ENCODE measurements at regions not wholly inside any gene's neighbourhood (a gene's known extent, or its start where the extent isn't known, plus 50 kb on each side); places are given as distances from the start of the nearest gene placed in this dataset.

GRCh38 chr9:12461763-12462460 lies 231.3 kb upstream of the TYRP1 start:
- DNase-seq, result no peak

GRCh38 chr9:12462861-12463260 lies 230.3 kb upstream of the TYRP1 start:
- no peak for DNase-seq

DNA sequence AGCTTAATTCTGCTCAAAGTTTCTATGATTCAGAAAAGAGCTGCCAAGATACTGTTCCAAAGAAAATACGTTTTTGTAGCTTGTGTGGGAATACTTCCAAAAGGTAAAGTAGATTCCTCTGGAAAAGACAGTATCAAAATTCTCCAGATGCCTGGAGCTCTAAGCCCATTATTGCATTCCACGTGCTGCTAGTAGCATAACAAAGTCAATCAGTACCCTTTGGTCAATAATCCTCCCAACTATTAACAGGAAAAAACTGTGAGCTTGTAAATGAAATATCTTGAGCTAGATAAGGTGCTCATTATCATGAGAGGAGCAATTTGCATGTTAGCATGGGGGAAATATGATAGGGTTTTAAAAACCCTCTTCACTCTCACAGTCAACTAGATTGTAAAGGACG lies 229.5 kb upstream of the TYRP1 start:
- DNase-seq, result no peak

GRCh38 chr9:12464400-12464799 lies 228.8 kb upstream of the TYRP1 start:
- DNase-seq, result no peak

DNA sequence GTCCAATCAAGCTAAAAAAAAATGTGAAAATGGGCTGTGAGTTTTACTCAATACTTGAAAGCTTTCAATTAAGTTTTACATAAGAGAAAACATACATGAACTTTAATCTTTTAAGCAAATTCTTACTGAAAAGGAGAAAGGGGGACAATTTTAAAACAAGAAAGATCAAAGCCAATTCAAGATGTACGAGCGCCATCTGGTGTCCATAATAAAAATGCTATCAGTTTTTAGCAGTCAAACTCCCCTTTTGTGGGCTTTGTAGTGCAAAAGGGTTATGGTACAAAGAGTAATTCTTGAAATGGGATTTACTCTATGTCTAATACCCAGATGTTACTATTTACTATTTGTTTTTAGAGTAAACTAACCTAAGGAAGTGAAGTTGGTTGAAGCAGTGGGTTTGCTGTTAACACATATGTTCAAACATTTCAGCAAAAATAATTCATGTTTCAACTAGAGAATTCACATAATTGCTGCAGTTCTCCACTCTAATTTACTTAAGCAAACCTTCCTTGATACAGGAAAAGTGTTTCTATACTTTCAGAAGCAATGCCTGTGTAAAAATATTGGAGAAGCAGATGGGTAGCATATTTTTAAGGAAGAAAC lies 228.2 kb upstream of the TYRP1 start:
- DNase-seq, result no peak

DNA sequence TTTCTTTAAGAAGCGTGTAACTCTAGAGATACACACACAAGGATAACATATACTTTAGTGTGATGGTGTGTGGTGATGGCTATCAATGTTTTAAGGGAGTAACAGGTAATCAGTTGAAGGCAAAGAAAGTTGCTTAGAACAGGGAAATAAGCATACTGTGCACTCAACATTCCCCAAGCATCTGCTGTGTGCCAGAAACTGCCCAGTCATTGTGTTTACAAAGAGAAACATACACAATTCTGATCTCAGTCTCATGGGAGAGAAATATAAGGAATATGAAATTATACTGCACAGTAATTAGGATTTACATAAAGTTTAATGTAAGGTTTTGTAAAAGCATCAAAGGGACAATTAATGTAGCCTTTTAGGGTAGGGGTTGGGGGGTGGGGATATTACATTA lies 224.1 kb upstream of the TYRP1 start:
- DNase-seq, result no peak

GRCh38 chr9:12494411-12494810 lies 198.8 kb upstream of the TYRP1 start:
- no peak for DNase-seq

DNA sequence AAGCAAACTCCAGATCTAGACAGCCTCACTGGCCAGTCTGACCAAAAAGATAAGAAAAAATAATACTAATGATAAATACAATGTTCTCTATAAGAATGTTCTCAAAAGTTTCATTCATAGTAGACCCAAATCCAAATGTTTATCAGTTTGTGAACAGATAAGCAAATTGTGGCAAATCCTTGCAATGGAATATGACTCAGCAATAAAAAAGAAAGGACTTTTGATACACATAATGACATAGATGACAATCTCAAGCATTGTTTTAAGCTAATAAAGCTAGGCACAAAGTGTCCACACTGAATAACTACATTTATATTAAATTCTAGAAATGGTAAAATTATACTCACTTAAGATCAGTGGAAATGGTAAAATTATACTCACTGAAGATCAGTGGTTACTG lies 195.4 kb upstream of the TYRP1 start:
- DNase-seq, result no peak

DNA sequence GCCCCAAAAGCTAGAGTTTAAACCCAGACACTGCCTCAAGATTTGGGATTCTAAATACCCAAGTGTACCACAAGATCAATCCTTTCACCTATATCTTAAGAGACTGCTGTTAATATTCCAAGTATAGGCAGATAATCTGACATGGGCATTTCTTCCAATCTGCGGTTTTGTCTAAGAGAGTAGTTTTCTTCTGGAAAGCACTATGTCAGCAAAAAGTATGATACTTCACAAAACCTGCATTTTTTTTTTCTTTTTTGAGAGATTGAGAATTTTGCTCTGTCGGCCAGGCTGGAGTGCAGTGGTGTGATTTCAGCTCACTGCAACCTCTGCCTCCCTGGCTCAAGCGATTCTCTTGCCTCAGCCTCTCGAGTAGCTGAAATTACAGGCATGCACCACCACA lies 190.7 kb upstream of the TYRP1 start:
- DNase-seq, result no peak

DNA sequence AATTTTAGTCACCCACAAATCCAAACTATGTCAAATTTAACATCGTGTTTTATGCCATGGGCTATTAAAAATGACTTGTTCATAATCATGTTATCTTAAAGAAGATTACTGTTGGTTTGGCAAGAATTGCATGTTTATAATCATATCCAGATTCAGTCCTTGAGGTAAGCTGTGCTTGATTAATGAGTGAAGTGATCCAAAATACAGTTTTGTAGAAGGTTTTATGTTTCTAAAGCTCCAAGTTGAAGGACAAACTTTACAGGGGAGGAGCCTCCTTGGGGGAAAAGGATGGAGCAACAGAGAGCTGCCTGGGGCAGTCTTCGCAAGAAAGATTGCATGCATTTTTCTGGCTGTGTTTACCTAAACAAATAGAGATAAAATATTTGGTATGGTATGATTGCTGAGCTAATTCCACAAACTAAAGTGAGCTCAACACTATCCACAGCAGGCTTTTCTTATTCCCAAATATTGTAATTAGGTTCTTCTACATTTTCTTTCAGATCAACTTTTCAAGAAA lies 189.5 kb upstream of the TYRP1 start:
- no peak for DNase-seq

GRCh38 chr9:12510551-12510950 lies 182.6 kb upstream of the TYRP1 start:
- no peak for DNase-seq

GRCh38 chr9:12511726-12512125 lies 181.5 kb upstream of the TYRP1 start:
- no peak for DNase-seq

GRCh38 chr9:12516031-12516430 lies 177.2 kb upstream of the TYRP1 start:
- DNase-seq, result no peak

GRCh38 chr9:12516573-12516972 lies 176.6 kb upstream of the TYRP1 start:
- DNase-seq, result no peak

- DNase-seq, result no peak
Measured at GRCh38 chr9:12538842-12539579, 154.2 kb upstream of the TYRP1 start.

- no peak for DNase-seq
Measured at GRCh38 chr9:12539580-12539975, 153.6 kb upstream of the TYRP1 start.

DNA sequence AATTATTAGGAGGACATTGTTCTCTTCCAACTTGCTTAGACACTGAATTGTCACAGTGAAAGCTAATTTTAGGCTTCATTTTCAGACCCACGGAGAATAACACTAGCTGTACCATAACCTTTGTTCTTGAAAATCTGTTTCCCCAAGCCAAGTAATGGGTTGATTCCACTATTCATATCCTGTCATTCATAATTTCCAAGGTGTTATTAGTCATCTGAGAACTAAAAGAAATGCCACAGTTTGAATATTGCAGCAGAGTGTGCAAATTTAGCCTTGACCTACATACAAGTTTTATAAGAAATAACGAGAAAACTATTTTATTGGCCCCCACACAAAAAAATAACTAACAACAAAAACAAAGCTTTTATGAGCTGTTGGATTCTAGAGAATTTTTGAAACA lies 148.5 kb upstream of the TYRP1 start:
- no peak for DNase-seq

GRCh38 chr9:12554636-12555035 lies 138.5 kb upstream of the TYRP1 start:
- DNase-seq, result no peak

DNA sequence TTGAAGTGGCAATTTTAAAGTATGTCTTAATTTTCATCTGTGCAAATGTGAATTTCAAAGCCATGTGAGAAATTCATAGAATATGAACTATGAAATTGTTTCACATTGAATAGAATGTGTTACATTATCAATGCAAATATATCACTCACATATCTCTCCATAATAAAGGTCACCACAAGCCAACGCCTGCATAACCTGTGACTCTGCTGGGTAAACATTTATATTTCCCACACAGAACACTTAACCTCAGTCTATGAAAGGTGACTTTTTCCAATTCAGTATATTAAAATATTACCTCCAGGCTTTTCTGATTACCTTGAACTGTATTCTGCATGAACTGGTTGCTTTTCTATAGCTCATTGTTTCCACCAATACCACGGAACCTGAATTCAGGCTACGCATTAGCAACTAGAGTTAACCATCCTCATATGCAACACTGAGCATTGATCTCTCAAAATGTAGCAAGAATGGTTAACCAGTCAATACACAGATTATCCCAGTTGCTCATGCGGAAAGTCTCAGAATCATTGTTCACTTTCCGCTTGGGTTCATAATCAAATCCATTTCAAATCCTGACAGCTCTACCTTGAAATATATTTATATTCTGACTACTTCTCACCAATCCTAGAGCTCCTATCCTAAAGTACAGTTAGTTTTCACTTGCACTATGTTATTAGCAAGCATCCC lies 126.6 kb upstream of the TYRP1 start:
- no peak for DNase-seq

DNA sequence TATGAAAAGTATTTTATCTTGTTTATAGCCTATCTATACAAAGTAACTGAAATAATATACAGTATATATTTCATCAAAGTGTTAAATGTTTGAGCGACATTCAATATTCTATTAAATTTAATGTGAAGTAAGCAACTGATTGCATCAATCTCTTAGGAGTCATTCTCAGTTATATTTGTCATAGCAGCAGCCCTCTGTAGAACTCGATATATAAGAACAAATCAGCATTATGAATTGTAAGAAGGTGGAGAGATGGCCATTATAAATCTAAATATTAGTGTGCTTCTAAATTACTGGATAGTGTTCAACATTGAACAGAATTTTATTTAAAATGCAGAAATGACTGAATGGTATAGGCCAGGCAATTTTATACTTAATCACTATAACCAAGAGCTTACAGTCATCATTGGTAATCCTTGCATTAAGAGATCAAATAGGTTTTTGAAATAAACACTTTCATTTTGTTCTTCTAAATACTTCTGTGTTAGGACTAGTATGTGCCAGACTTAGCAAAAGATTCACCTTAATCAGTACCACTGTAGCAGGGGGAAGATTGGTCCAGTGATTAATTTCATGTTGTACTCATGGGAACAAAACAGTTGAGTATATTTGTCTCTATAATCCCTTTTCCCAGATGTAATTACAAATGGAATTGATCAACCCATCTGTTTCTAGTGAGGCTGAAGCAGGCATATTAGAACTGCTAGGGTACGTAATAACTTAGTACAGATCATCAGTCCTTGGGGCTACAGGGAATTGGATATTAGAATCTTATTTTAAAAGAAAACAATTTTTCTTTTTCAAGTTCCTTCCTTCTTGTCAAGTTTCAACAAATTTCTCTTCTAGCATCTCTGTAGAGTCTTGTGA lies 108.3 kb upstream of the TYRP1 start:
- DNase-seq, result no peak

GRCh38 chr9:12595400-12595799 lies 97.8 kb upstream of the TYRP1 start:
- DNase-seq, result no peak

- DNase-seq, result no peak
Measured at GRCh38 chr9:12604164-12604821, 88.9 kb upstream of the TYRP1 start.
